ENCODE measurements at regions not wholly inside any gene's neighbourhood (a gene's known extent, or its start where the extent isn't known, plus 50 kb on each side); places are given as distances from the start of the nearest gene placed in this dataset.

DNA sequence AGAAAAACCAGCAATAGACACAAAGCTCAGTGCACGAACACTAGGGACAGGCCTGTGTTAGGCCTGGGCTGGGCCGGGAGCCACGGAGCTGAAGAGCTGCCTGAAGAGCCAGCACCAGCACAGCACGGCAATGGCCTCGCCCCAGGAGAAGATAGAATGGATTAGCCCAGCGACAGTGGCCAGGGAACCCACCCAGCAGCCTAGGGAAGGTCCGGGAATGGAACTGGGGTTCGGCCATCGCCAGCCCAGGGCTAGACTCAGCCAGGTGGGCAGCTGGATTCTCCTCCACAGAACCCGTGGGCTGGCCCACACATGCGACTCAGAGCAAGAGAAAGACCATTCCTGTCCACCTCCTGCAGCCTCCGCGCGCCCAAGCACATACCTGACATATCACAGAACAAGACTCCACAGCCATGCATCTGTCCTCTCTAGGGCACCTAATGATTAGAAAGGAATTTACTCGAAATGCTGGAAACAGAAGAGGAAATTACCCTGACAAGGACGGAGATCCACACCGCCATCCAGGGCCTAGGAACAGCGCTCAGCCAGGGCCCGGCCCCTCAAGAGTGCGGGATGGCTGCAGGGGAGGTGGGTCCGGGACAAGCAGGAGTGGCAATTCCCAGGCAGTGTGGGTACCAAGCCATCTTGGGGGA lies 82.8 kb downstream of the TMEM18 start:
- TF ChIP-seq, protein P1, sequence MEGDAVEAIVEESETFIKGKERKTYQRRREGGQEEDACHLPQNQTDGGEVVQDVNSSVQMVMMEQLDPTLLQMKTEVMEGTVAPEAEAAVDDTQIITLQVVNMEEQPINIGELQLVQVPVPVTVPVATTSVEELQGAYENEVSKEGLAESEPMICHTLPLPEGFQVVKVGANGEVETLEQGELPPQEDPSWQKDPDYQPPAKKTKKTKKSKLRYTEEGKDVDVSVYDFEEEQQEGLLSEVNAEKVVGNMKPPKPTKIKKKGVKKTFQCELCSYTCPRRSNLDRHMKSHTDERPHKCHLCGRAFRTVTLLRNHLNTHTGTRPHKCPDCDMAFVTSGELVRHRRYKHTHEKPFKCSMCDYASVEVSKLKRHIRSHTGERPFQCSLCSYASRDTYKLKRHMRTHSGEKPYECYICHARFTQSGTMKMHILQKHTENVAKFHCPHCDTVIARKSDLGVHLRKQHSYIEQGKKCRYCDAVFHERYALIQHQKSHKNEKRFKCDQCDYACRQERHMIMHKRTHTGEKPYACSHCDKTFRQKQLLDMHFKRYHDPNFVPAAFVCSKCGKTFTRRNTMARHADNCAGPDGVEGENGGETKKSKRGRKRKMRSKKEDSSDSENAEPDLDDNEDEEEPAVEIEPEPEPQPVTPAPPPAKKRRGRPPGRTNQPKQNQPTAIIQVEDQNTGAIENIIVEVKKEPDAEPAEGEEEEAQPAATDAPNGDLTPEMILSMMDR (conservative IDR thresholded peaks at IDR 0.05) = no peak
- TF ChIP-seq EZH2 (IDR thresholded peaks at IDR 0.05; ENCODE audit: low read depth) = no peak
